Neutrophil (primary cell): ENCODE measurements at regions not wholly inside any gene's neighbourhood (a gene's known extent, or its start where the extent isn't known, plus 50 kb on each side); places are given as distances from the start of the nearest gene placed in this dataset.

Experiments
- H3K27ac ChIP-seq: fragments of 200-600 bp; sonication (generic); 2 replicates; pipeline ENCODE4 v1.5.1; 2016; ENCODE audit warnings: mild to moderate bottlenecking, moderate library complexity
- H3K27me3 ChIP-seq: fragments of 200-600 bp; sonication (generic); 2 replicates; pipeline ENCODE4 v1.6.0; 2016; ENCODE audit warnings: mild to moderate bottlenecking
- H3K36me3 ChIP-seq: fragments of 200-600 bp; sonication (generic); 2 replicates; pipeline ENCODE4 v1.5.1; 2017
- H3K4me1 ChIP-seq, 2 experiments: fragments of 200-600 bp in 1 of 2; sonication (generic) in 1 of 2; 1 replicate in 1 of 2; 2 replicates in 1 of 2; pipeline versions ENCODE4 v1.5.1 to v1.6.1; 2013 to 2016; ENCODE audit warnings: low read depth in 1 of 2, low read length in 1 of 2, mild to moderate bottlenecking in 1 of 2, moderate library complexity in 1 of 2; ENCODE audit not compliant: control insufficient read depth in 1 of 2, insufficient read depth in 1 of 2
- H3K4me3 ChIP-seq, 2 experiments: fragments of 200-600 bp in 1 of 2; sonication (generic) in 1 of 2; 1 replicate in 1 of 2; 2 replicates in 1 of 2; pipeline ENCODE4 v1.5.1; 2013 to 2016; ENCODE audit warnings: low read depth in 1 of 2, low read length in 1 of 2, mild to moderate bottlenecking in 1 of 2, moderate library complexity in 1 of 2
- H3K9me3 ChIP-seq: fragments of 200-600 bp; sonication (generic); 2 replicates; pipeline ENCODE4 v1.5.1; 2016
- TF ChIP-seq, protein P1 (sequence below): fragments of 200-600 bp; sonication (generic); IDR thresholded peaks from 2 replicates; pipeline ENCODE4 v1.5.1; 2016; ENCODE audit warnings: antibody characterized with exemption

DNA sequence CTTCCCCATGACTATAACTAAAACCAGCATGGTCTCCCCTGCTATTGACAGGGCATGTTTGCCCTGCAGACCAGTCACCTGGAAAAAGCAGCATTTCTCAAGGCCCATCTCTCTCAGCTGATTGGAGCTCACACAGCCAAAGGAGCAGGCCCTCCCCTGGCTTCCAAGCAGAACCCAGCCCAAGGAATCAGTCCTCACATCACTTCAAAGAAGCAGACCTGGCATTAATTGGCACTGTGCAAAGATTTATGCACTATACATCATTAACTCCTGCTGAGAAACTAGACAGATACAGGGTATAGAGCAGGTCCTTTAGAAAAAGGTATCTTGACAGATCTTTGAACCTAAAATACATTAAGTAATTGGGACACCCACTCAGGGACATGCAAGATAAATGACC, 323.8 kb upstream of the PPP2R3A start:
- no peaks in the 10 kb centered on the region for H3K36me3 ChIP-seq

DNA sequence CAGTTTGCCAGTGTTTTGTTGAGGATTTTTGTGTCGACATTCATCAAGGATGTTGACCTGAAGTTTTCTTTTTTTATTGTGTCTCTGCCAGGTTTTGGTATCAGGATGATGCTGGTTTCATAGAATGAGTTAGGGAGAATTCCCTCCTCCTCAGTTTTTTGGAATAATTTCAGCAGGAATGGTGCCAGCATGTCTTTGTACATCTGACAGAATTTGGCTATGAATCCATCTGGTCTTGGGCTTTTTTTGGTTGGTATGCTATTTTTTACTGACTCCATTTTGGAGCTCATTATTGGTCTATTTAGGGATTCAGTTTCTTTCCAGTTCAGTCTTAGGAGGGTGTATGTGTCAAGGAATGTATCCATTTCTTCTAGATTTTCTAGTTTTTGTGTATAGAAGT, 320.0 kb upstream of the PPP2R3A start:
- no peak overlapping the region for H3K27ac ChIP-seq
- no peak overlapping the region for H3K4me3 ChIP-seq
- H3K9me3 ChIP-seq = no peaks in the 10 kb centered on the region
- no peaks in the 10 kb centered on the region for H3K27me3 ChIP-seq
- H3K4me1 ChIP-seq = no peaks in the 10 kb centered on the region
- no peaks in the 10 kb centered on the region for H3K36me3 ChIP-seq
- TF ChIP-seq, protein P1, sequence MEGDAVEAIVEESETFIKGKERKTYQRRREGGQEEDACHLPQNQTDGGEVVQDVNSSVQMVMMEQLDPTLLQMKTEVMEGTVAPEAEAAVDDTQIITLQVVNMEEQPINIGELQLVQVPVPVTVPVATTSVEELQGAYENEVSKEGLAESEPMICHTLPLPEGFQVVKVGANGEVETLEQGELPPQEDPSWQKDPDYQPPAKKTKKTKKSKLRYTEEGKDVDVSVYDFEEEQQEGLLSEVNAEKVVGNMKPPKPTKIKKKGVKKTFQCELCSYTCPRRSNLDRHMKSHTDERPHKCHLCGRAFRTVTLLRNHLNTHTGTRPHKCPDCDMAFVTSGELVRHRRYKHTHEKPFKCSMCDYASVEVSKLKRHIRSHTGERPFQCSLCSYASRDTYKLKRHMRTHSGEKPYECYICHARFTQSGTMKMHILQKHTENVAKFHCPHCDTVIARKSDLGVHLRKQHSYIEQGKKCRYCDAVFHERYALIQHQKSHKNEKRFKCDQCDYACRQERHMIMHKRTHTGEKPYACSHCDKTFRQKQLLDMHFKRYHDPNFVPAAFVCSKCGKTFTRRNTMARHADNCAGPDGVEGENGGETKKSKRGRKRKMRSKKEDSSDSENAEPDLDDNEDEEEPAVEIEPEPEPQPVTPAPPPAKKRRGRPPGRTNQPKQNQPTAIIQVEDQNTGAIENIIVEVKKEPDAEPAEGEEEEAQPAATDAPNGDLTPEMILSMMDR = no peak

More for the DNA sequence above, 323.8 kb upstream of the PPP2R3A start:
- TF ChIP-seq, protein P1 = no peak
- Histone ChIP-seq H3K4me1 (no peaks in the 10 kb centered on the region), H3K27me3 (no peaks in the 10 kb centered on the region), H3K9me3 (no peaks in the 10 kb centered on the region), H3K27ac (no peak overlapping the region), H3K4me3 (no peak overlapping the region)

DNA sequence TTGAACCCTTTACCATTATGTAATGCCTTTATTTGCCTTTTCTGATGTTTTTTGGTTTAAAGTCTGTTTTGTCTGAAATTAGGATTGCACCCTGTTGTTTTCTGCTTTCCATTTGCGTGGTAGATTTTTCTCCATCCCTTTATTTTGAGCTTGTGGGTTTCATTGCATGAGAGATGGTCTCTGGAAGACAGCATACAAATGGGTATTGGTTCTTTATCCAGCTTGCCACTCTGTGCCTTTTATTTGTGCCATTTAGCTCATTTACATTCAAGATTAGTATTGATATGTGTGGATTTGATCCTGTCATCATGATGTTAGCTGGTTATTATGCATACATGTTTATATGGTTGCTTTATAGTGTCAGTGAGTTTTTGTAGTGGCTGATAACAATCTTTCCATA, 318.7 kb upstream of the PPP2R3A start:
- no peak overlapping the region for H3K4me3 ChIP-seq
- TF ChIP-seq, protein P1 = no peak
- H3K36me3 ChIP-seq = no peaks in the 10 kb centered on the region
- H3K27me3 ChIP-seq = no peaks in the 10 kb centered on the region
- H3K27ac ChIP-seq = no peak overlapping the region
- no peaks in the 10 kb centered on the region for H3K9me3 ChIP-seq
- H3K4me1 ChIP-seq = no peaks in the 10 kb centered on the region

DNA sequence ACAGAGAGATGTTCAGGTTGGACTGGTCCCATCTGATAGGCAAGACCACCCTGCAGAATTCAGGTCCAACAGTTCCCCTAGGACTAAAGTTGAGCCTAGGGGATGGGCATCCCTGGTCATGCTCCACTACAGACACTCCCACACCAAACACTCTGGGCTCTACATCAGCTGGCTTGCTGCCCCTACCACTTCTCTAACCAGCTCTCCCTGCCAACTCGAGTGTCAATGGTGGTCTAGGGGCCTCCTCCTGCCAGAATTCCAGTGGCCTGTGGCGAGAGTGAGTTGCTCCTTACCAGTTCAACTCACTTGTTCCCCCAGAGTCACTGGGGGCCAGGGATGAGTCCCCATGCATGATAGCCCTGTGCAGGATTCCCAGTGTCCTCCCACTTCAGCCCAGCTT, 316.2 kb upstream of the PPP2R3A start:
- Histone ChIP-seq H3K4me3 (no peak overlapping the region), H3K4me1 (no peaks in the 10 kb centered on the region), H3K9me3 (no peaks in the 10 kb centered on the region), H3K27ac (no peak overlapping the region), H3K27me3 (no peaks in the 10 kb centered on the region), H3K36me3 (no peaks in the 10 kb centered on the region)
- TF ChIP-seq, protein P1 = no peak

DNA sequence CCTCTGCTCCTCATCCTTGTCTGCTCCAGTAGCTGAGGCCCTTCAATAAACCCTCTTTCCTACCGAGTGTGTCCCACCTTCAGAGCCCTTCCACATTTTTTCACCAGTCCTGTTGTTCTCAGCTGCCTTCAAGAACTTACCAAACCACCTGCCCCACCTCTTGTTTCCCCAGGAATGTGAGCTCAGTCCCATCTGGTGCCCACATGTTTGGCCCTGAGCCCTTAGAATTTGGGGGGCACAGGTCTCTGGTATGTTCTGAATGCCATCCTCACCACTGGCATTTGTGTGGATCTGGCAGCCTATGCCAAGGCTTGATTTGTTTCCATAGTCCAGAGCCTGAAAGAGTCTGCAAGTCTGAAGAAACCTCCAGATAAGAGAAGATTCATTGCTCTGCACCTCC, 315.2 kb upstream of the PPP2R3A start:
- no peak overlapping the region for H3K4me3 ChIP-seq
- H3K27ac ChIP-seq = no peak overlapping the region
- H3K27me3 ChIP-seq = no peaks in the 10 kb centered on the region
- TF ChIP-seq, protein P1 = no peak
- H3K9me3 ChIP-seq = no peaks in the 10 kb centered on the region
- no peaks in the 10 kb centered on the region for H3K36me3 ChIP-seq
- H3K4me1 ChIP-seq = no peaks in the 10 kb centered on the region

DNA sequence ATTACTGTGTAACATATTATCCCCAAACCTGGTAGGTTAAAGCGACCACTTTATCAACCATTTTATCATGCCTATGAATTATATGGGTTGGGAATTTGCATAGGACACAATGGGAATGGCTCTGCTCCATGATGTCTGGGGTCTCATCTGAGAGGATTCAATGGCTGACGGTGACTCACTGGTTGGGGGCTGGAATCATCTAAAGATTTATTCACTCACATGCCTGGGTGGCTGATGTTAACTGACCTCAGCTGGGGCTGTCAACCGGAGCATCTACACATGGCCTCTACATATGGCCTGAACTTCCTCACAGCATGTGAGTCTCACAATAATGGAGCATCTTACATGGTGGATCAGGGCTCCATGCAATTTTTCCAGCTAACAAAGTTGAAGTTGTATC, 313.1 kb upstream of the PPP2R3A start:
- Histone ChIP-seq H3K4me1 (no peaks in the 10 kb centered on the region), H3K4me3 (no peak overlapping the region), H3K9me3 (no peaks in the 10 kb centered on the region), H3K27ac (no peak overlapping the region), H3K36me3 (no peaks in the 10 kb centered on the region), H3K27me3 (no peaks in the 10 kb centered on the region)
- TF ChIP-seq, protein P1 = no peak
